Activated CD4-positive, alpha-beta T cell treated with anti-CD3 and anti-CD28 coated beads for 36 hours (primary cell): ENCODE measurements at regions not wholly inside any gene's neighbourhood (a gene's known extent, or its start where the extent isn't known, plus 50 kb on each side); places are given as distances from the start of the nearest gene placed in this dataset.

Source experiments
- ATAC-seq: fragments of 200-7000 bp; cut with Tn5 transposase; one replicate; pipeline ENCODE4 v1.10.0; 2021; ENCODE audit warnings: mild to moderate bottlenecking, moderate library complexity
- CTCF ChIA-PET: fragments of 350-600 bp; sonication (Branson Sonifier 250); formaldehyde crosslinking; loops from one replicate; lab custom pipeline; 2021; ENCODE audit warnings: antibody characterized with exemption; lab: Charles Lee
- POLR2A ChIA-PET: fragments of 350-600 bp; sonication (Branson Sonifier 250); formaldehyde crosslinking; loops from one replicate; lab custom pipeline; 2021; ENCODE audit warnings: antibody characterized with exemption, inconsistent platforms; lab: Charles Lee
- DNase-seq: peaks from one replicate; pipeline ENCODE4 v3.0.0-alpha.2; 2020
- H3K27ac Mint-ChIP-seq: one replicate; pipeline ENCODE4 v1.8.0; 2021; ENCODE audit warnings: mixed read lengths
- H3K27me3 Mint-ChIP-seq: one replicate; pipeline ENCODE4 v1.8.0; 2021; ENCODE audit warnings: mixed read lengths
- H3K36me3 Mint-ChIP-seq: one replicate; pipeline ENCODE4 v1.8.0; 2021; ENCODE audit warnings: low read depth, mixed read lengths
- H3K4me1 Mint-ChIP-seq: one replicate; pipeline ENCODE4 v1.8.0; 2021; ENCODE audit warnings: mixed read lengths
- H3K4me3 Mint-ChIP-seq: one replicate; pipeline ENCODE4 v1.8.0; 2021; ENCODE audit warnings: mild to moderate bottlenecking, moderate library complexity, mixed read lengths
- H3K9me3 Mint-ChIP-seq: one replicate; pipeline ENCODE4 v1.8.0; 2021; ENCODE audit warnings: low read depth, mixed read lengths
- intact Hi-C, 2 experiments: fragments of 100-400 bp; cut with DNase I in 1 of 2; cut with micrococcal nuclease in 1 of 2; formaldehyde crosslinking; loops; one replicate each; pipeline versions ENCODE4 v1.14.2 to v1.15.1; 2022 to 2024; cut with DNase I, micrococcal nuclease

GRCh38 chr14:36009643-36010042 is 166.9 kb downstream of the PTCSC3 start:
- ChIA-PET POLR2A (no interaction called here), CTCF (interaction anchor here (0.7 kb wide), 2 partner anchors 191 to 225 kb away, joined by 3 read pairs; no protein-coding TSS in a partner anchor)
- H3K27me3 Mint-ChIP-seq, result no peaks in the 10 kb centered on the region
- H3K4me1 Mint-ChIP-seq, result no peaks in the 10 kb centered on the region
- no peak for DNase-seq
- intact Hi-C loops, result no loop called here
- no peak overlapping the region for H3K27ac Mint-ChIP-seq
- no peaks in the 10 kb centered on the region for H3K36me3 Mint-ChIP-seq
- no peak for ATAC-seq
- no peak overlapping the region for H3K4me3 Mint-ChIP-seq
- no peaks in the 10 kb centered on the region for H3K9me3 Mint-ChIP-seq

DNA sequence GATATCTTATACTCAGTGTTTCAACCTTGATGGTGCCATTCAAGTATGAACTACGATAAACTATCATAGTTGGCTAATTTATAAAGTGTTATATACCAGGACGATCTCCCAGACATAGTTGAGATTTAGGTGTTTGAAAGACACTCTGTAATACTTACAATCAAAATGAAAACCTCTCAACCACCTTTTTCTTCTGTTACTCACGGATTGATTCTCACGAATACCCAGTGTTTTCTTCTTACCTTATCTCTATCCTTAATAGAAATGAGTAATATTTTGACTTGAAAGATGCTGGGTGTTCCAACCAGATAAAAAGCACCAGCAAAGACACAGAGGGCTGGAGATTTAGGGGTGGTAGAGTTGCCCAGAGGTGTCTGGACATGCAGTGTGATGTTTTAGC is 169.9 kb downstream of the PTCSC3 start:
- ATAC-seq, result no peak
- ChIA-PET CTCF (no interaction called here), POLR2A (interaction anchor here (0.6 kb wide), 1 partner anchor 601 kb away, joined by 4 read pairs; no protein-coding TSS in a partner anchor)
- no peaks in the 10 kb centered on the region for H3K27me3 Mint-ChIP-seq
- H3K9me3 Mint-ChIP-seq, result no peaks in the 10 kb centered on the region
- intact Hi-C loops, result no loop called here
- no peaks in the 10 kb centered on the region for H3K4me1 Mint-ChIP-seq
- H3K4me3 Mint-ChIP-seq, result no peak overlapping the region
- no peaks in the 10 kb centered on the region for H3K36me3 Mint-ChIP-seq
- DNase-seq, result no peak
- H3K27ac Mint-ChIP-seq, result no peak overlapping the region

GRCh38 chr14:36005670-36006069 is 170.9 kb downstream of the PTCSC3 start:
- ATAC-seq (no peak), DNase-seq (no peak)
- no peak overlapping the region for H3K27ac Mint-ChIP-seq
- CTCF ChIA-PET, result interaction anchor here (0.7 kb wide), 1 partner anchor 42 kb away, joined by 4 read pairs; no protein-coding TSS in a partner anchor
- no peak overlapping the region for H3K4me3 Mint-ChIP-seq
- H3K4me1 Mint-ChIP-seq, result no peaks in the 10 kb centered on the region
- intact Hi-C loops, result no loop called here
- H3K27me3 Mint-ChIP-seq, result no peaks in the 10 kb centered on the region
- POLR2A ChIA-PET, result no interaction called here
- H3K36me3 Mint-ChIP-seq, result no peaks in the 10 kb centered on the region
- no peaks in the 10 kb centered on the region for H3K9me3 Mint-ChIP-seq

- no peaks in the 10 kb centered on the region for H3K4me1 Mint-ChIP-seq
- POLR2A ChIA-PET, result no interaction called here
- ATAC-seq (no peak), DNase-seq (no peak)
- H3K27ac Mint-ChIP-seq, result no peak overlapping the region
- peaks cover 3% of the 10 kb centered on the region for H3K27me3 Mint-ChIP-seq
- no peak overlapping the region for H3K4me3 Mint-ChIP-seq
- intact Hi-C loops, result no loop called here
- no peaks in the 10 kb centered on the region for H3K36me3 Mint-ChIP-seq
- no peaks in the 10 kb centered on the region for H3K9me3 Mint-ChIP-seq
- CTCF ChIA-PET, result no interaction called here
Measured at GRCh38 chr14:36001936-36002335, 174.6 kb downstream of the PTCSC3 start.

DNA sequence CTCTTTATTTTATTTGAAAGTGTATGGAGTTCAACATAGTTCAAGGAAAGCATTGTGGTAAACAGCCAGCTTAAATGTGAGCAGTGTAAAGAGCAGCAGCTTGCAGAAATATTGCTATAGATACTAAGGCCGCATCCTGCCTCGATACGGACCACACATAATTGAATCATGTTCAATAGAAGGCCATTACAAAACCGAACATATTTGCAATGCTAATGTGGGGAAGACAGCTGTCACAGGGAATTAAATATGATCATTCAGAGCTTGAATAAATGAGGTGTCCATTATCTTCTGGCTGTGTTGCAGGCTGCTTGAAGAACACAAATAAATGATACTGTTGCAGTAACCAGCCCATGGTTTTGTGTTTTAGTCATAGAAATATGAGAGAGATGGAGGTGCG is 173.2 kb downstream of the BRMS1L start:
- ATAC-seq, result no peak
- intact Hi-C loops, result no loop called here

GRCh38 chr14:35998303-35998702 is 172.2 kb downstream of the BRMS1L start:
- CTCF ChIA-PET, result no interaction called here
- Mint-ChIP-seq H3K4me1 (no peaks in the 10 kb centered on the region), H3K4me3 (no peak overlapping the region), H3K27me3 (peaks cover 7% of the 10 kb centered on the region), H3K9me3 (no peaks in the 10 kb centered on the region), H3K27ac (no peak overlapping the region), H3K36me3 (no peaks in the 10 kb centered on the region)
- no peak for ATAC-seq
- POLR2A ChIA-PET, result no interaction called here
- intact Hi-C loops, result no loop called here
- DNase-seq, result no peak

More for the DNA sequence above, 173.2 kb downstream of the BRMS1L start:
- peaks cover 7% of the 10 kb centered on the region for H3K27me3 Mint-ChIP-seq
- CTCF ChIA-PET, result no interaction called here
- H3K36me3 Mint-ChIP-seq, result no peaks in the 10 kb centered on the region
- H3K27ac Mint-ChIP-seq, result no peak overlapping the region
- H3K4me1 Mint-ChIP-seq, result no peaks in the 10 kb centered on the region
- no peaks in the 10 kb centered on the region for H3K9me3 Mint-ChIP-seq
- no peak for DNase-seq
- POLR2A ChIA-PET, result no interaction called here
- no peak overlapping the region for H3K4me3 Mint-ChIP-seq

DNA sequence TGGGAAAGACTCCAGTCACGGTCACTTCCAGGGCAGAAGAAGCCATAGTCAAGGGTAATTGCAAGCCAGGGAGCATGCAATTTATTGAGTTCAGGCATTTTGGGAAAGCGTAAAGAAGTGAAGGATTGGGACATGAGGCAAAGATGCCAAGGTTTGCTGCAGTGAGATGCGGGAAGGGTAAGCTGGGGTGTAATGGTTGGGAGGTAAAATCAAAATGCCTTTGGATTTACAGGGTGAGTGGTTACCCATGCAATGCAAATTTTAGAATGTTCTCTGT is 167.5 kb downstream of the BRMS1L start:
- DNase-seq (no peak), ATAC-seq (no peak)
- Mint-ChIP-seq H3K27me3 (peaks cover 5% of the 10 kb centered on the region), H3K36me3 (no peaks in the 10 kb centered on the region), H3K27ac (no peak overlapping the region), H3K4me3 (no peak overlapping the region), H3K9me3 (no peaks in the 10 kb centered on the region), H3K4me1 (no peaks in the 10 kb centered on the region)
- POLR2A ChIA-PET, result no interaction called here
- CTCF ChIA-PET, result no interaction called here
- intact Hi-C loops, result no loop called here

DNA sequence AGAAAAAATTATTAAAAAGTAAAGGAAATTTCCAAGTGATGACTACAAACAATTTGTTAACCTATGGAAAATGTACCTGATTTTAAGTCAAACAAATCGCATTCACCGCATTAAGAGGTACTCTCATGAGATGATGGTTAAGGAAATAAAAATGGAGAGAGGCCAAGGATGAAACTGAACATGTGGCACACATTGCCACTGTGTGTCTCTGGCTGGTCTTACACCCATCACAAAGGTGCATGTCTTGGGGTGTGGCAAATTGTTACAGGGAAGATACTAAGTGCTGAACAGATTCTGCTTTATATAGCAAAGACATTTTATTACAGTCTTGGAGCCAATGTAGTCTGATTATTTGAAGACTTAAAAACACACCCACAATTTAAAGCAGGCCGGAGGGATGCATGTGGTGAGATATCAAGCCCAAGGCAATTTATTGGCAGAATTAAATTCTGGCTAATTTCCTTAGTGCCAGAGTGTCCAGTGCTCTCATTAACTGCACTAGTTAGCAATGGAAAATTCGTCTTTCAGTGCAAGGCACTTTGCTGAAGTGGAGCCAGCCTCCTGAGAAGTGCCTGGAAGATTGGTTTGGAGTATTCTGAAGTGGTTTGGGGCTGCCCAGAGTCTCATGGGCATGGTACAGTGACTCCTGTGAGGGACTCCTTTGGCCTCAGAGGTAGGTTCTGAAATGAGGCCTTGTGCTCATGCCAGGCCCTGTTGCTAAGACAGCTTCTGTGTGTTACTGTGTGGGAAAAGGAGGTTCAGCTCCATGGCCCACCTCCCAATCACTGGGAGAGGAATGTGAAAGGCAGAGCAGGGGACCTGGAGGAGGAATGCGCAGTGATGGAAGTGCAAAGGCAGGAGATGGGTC is 166.9 kb downstream of the BRMS1L start:
- Mint-ChIP-seq H3K36me3 (no peaks in the 10 kb centered on the region), H3K4me1 (no peaks in the 10 kb centered on the region), H3K4me3 (no peak overlapping the region), H3K27me3 (peaks cover 5% of the 10 kb centered on the region), H3K27ac (no peak overlapping the region), H3K9me3 (no peaks in the 10 kb centered on the region)
- intact Hi-C loops, result no loop called here
- ChIA-PET CTCF (no interaction called here), POLR2A (no interaction called here)
- no peak for DNase-seq
- ATAC-seq, result no peak

- H3K36me3 Mint-ChIP-seq, result no peaks in the 10 kb centered on the region
- DNase-seq (no peak), ATAC-seq (no peak)
- H3K4me1 Mint-ChIP-seq, result no peaks in the 10 kb centered on the region
- intact Hi-C loops, result no loop called here
- POLR2A ChIA-PET, result no interaction called here
- CTCF ChIA-PET, result no interaction called here
- H3K27ac Mint-ChIP-seq, result no peak overlapping the region
- no peaks in the 10 kb centered on the region for H3K27me3 Mint-ChIP-seq
- no peak overlapping the region for H3K4me3 Mint-ChIP-seq
- H3K9me3 Mint-ChIP-seq, result no peaks in the 10 kb centered on the region
Measured at GRCh38 chr14:35991356-35991755, 165.2 kb downstream of the BRMS1L start.

DNA sequence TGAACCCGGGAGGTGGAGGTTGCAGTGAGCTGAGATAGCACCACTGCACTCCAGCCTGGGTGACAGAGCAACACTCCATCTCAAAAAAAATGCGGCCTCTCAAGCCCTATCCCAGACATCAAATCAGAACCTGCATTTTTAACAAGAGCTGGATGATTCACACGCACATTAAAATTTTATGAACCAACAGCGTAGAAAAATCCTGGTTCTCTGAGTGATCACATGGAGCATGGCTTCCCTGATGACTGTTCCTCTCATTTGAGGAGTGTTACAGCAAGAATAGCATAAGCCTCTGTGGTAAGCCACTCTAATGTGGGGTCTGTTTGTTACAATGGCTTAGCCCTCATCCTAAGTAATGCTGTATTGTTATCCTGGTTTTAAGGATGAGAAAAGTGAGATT is 163.6 kb downstream of the BRMS1L start:
- no peak for ATAC-seq
- no peaks in the 10 kb centered on the region for H3K36me3 Mint-ChIP-seq
- no peak overlapping the region for H3K27ac Mint-ChIP-seq
- no peak for DNase-seq
- CTCF ChIA-PET, result no interaction called here
- H3K4me3 Mint-ChIP-seq, result no peak overlapping the region
- H3K9me3 Mint-ChIP-seq, result no peaks in the 10 kb centered on the region
- POLR2A ChIA-PET, result no interaction called here
- H3K4me1 Mint-ChIP-seq, result peaks cover 2% of the 10 kb centered on the region
- intact Hi-C loops, result no loop called here
- H3K27me3 Mint-ChIP-seq, result no peaks in the 10 kb centered on the region

GRCh38 chr14:35988972-35989690 is 163.0 kb downstream of the BRMS1L start:
- Mint-ChIP-seq H3K9me3 (no peaks in the 10 kb centered on the region), H3K27me3 (no peaks in the 10 kb centered on the region), H3K27ac (no peak overlapping the region), H3K4me1 (peaks cover 2% of the 10 kb centered on the region), H3K4me3 (no peak overlapping the region), H3K36me3 (no peaks in the 10 kb centered on the region)
- intact Hi-C loops, result no loop called here
- POLR2A ChIA-PET, result no interaction called here
- ATAC-seq (no peak), DNase-seq (no peak)
- CTCF ChIA-PET, result interaction anchor here (0.6 kb wide), 1 partner anchor 138 kb away, joined by 3 read pairs; no protein-coding TSS in a partner anchor

DNA sequence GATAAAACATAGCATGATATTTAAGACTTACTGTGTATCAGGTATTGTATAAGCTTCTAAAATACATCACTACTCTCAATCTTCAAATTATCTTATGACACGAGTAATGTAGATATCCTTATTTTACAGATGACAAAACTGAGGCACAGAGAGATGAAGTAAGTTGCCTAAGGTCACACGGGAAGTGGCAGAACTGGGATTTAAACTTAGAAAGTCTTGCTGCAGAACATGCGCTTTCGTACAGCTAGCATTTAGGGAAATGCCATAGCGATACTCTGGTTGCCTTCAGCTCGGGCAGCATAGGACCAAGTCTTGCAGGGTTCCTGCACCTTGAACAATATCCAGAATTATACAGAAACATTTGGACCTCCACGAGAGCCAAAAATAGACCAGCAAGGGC is 162.4 kb downstream of the BRMS1L start:
- DNase-seq (no peak), ATAC-seq (no peak)
- Mint-ChIP-seq H3K4me1 (peaks cover 2% of the 10 kb centered on the region), H3K27me3 (no peaks in the 10 kb centered on the region), H3K4me3 (no peak overlapping the region), H3K27ac (no peak overlapping the region), H3K36me3 (no peaks in the 10 kb centered on the region), H3K9me3 (no peaks in the 10 kb centered on the region)
- ChIA-PET CTCF (interaction anchor here (0.6 kb wide), 1 partner anchor 139 kb away, joined by 3 read pairs; no protein-coding TSS in a partner anchor), POLR2A (interaction anchor here (0.6 kb wide), 1 partner anchor 81 kb away, joined by 6 read pairs; no protein-coding TSS in a partner anchor)
- intact Hi-C loops, result no loop called here
